WI38 (cell line): ENCODE measurements at regions not wholly inside any gene's neighbourhood (a gene's known extent, or its start where the extent isn't known, plus 50 kb on each side); places are given as distances from the start of the nearest gene placed in this dataset.

ENCODE experiments used
- H3K4me3 ChIP-seq: 2 replicates; pipeline ENCODE4 v1.5.1; 2011; ENCODE audit warnings: low read depth, mild to moderate bottlenecking, control low read depth, low read length
- TF ChIP-seq, protein P1 (sequence below): IDR thresholded peaks from 2 replicates; pipeline ENCODE4 v1.5.1; 2012; ENCODE audit warnings: low read depth, mild to moderate bottlenecking, control low read depth, low read length

DNA sequence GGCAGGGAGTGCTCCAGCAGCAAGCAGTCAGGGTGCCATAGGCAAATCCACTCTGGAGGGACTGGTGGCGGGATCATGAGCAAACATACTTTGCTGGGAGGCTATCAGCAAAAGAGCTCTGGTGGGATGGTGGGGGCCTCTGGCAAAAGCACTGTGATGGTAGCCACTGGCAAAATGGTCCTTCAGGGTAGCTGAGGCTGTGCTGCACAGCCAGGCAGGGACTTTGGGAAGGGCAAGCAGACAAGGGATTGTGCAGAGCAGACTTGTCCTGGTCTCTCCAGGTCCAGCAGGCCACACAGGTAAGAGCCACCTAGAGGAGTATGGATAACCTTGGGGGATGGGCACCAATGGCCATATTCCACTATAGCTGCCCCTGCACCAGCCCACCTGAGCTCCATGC is 129.4 kb upstream of the OTOS start:
- no peak overlapping the region for H3K4me3 ChIP-seq
- TF ChIP-seq, protein P1, sequence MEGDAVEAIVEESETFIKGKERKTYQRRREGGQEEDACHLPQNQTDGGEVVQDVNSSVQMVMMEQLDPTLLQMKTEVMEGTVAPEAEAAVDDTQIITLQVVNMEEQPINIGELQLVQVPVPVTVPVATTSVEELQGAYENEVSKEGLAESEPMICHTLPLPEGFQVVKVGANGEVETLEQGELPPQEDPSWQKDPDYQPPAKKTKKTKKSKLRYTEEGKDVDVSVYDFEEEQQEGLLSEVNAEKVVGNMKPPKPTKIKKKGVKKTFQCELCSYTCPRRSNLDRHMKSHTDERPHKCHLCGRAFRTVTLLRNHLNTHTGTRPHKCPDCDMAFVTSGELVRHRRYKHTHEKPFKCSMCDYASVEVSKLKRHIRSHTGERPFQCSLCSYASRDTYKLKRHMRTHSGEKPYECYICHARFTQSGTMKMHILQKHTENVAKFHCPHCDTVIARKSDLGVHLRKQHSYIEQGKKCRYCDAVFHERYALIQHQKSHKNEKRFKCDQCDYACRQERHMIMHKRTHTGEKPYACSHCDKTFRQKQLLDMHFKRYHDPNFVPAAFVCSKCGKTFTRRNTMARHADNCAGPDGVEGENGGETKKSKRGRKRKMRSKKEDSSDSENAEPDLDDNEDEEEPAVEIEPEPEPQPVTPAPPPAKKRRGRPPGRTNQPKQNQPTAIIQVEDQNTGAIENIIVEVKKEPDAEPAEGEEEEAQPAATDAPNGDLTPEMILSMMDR: no peak

DNA sequence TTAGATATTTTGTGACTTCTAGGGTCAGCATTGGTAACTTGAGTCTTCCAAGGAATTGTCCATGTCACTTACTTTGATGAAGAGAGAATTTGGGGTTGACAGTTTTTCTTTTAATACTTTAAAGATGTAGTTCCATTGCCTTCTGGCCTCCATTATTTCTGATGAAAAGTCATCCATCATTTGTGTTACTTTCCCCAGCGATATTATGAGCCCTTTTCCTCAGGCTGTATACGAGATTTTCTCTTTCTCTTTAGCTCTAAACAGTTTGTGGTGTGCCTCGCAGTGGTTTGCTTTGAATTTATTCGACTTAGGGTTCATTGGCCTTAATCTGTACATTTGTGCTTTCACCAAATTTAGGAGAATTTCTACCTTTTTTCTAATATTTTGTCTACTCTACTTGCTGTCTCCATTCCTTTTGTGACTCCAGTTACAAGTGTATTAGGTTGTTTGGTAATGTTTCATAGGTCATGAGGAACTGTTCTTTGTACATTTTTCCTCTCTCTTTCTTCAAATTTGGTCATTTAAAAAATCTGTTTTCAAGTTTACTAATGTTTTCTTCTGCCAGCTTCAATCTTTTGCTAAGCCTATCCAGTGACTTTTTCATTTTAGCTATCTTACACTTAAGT is 131.4 kb upstream of the OTOS start:
- no peak overlapping the region for H3K4me3 ChIP-seq
- TF ChIP-seq, protein P1: no peak

DNA sequence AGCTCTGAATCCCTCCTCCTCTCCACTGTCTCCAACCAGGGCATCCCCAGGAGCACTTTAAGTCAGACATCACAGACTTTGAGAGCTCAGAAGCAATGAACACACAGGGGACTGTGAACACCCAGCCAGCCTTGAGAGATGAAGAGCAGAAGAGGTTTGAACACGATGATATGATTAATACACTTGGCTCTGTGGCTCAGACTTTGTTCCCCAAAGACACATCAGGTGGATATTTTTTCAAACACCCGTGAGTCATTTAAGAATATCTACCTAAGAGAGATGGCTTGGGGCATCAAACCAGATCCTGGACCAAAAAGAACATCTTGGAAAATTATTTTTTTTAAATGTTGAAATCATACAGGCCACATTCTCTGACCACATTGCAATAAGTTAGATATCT is 134.9 kb upstream of the OTOS start:
- H3K4me3 ChIP-seq: no peak overlapping the region
- TF ChIP-seq, protein P1: no peak

GRCh38 chr2:240277073-240277806 is 136.8 kb upstream of the OTOS start:
- H3K4me3 ChIP-seq: no peak overlapping the region
- TF ChIP-seq, protein P1: no peak

DNA sequence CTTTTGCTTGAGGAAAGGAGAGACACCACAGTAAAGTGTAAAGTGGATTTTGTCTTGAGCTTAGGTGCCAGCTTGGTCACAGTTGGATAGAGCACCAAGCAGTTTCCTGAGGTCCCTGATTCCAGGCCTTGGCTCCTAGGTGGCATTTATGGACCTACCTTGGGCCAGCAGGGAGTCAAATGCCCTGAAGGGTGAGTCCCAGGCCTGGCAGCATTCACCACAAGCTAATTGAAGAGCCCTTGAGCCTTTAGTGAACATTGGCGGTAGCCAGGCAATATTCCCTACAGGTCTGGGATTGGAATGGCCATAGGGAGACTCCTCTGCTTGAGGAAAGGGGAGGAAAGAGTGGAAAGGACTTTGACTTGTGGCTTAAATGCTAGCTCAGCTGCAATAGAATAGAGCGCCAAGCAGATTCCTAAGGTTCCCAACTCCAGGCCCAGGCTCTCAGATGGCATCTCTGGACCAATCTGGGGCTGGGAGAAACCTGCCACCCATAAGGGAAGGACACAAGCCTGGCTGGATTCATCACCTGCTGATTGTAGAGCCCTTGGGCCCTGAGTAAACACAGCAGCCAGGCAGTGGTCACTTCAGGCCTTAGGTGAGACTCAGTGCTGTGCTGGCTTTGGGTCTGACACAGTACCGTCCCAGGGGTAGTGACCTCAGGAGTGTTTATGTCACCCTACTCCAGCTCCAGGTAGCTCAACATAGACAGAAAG is 137.5 kb upstream of the OTOS start:
- TF ChIP-seq, protein P1: no peak
- no peak overlapping the region for H3K4me3 ChIP-seq

- TF ChIP-seq, protein P1: no peak
- no peak overlapping the region for H3K4me3 ChIP-seq
These were observed 138.2 kb upstream of the OTOS start for GRCh38 chr2:240278661-240279060.

DNA sequence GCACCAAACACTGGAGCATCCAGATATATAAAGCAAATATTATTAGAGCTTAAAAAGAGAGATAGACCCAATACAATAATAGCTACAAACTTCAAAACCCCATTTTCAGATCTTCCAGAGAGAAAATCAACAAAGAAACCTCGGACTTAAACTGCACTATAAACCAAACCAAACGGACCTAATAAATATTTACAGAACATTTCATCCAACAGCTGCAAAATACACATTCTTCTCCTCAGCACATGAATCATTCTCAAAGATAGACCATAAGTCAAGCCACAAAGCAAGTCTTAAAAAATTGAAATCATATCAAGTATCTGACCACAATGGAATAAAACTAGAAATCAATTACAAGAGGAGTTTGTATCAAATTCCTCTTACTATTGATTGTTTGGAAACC is 140.2 kb upstream of the OTOS start:
- no peak overlapping the region for H3K4me3 ChIP-seq
- TF ChIP-seq, protein P1: no peak
